Activated CD8-positive, alpha-beta memory T cell treated with anti-CD3 and anti-CD28 coated beads for 36 hours (primary cell): ENCODE measurements at regions not wholly inside any gene's neighbourhood (a gene's known extent, or its start where the extent isn't known, plus 50 kb on each side); places are given as distances from the start of the nearest gene placed in this dataset.

ENCODE experiments used
- CTCF ChIA-PET: fragments of 350-600 bp; sonication (Branson Sonifier 250); formaldehyde crosslinking; loops from one replicate; lab custom pipeline; 2021; ENCODE audit warnings: antibody characterized with exemption; lab: Charles Lee
- POLR2A ChIA-PET: fragments of 350-600 bp; sonication (Branson Sonifier 250); formaldehyde crosslinking; loops from one replicate; lab custom pipeline; 2021; ENCODE audit warnings: antibody characterized with exemption; lab: Charles Lee

DNA sequence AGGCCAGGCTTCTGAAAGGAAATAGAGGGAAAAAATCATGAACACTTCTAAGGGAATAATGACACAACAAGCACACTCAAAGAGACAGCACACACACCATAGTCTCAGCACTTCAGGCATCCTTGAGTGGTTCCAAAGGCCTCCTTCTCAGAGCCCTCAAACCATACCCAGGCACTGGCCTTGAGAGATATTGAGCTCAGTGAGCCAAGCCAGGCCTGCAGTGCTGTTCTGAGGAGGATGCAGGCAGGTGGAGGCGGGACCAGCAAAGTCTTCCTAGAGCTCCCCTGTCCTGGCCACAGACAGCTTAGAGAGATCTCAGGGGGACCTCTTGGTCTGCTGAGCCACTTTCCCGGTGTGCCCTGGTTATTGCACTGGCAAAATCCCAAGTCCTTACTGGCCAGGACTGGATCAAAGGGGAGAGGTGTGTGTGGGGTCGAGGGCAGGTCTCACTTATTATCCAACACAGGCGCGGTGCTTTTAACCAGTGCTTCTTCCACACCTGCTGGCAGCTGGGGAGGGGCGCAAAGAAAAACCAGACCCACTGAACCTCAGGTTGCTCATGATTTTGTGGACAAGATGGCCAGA, 86.8 kb upstream of the HAAO start:
- CTCF ChIA-PET: interaction anchor here (1.6 kb wide), 1 partner anchor 11 kb away, joined by 4 read pairs; no protein-coding TSS in a partner anchor
- POLR2A ChIA-PET: no interaction called here

DNA sequence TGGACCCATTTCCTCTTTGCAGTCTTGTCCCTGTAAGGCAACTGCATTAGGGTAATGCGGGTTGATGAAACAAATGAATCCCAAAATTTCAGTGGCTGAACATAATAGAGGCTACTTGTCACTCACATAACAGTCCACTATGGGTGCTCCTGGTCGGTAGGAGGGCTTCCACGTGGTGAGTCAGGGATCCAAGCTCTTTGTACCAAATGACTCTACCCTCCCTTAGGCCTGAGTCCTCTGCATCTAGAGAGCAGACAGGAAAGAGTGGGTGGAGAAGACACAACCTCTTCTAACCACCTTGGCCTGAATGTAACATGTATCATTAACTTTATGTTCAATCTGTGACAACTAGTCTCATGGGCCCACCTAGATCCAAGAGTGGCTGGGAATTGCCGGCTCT, 86.2 kb upstream of the HAAO start:
- ChIA-PET POLR2A (no interaction called here), CTCF (no interaction called here)

DNA sequence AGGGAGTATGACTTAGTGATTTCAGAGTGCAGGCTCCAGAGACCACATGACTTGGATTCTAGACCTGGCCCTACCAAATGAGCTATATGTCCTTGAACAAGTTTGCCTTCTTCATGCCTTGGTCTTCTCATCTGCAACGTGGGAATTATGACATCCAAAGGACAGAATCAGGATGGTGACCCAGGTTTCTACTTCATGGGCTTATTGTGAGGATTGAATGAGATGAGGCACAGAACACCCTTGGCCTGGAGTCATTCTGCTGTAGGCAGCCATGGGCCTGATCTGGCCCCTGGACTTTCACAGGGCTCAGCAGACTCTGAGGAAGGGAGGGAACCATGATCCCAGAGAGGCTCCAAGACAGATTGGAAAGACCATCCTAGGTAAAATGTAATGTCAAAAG, 85.6 kb upstream of the HAAO start:
- POLR2A ChIA-PET: no interaction called here
- CTCF ChIA-PET: no interaction called here

DNA sequence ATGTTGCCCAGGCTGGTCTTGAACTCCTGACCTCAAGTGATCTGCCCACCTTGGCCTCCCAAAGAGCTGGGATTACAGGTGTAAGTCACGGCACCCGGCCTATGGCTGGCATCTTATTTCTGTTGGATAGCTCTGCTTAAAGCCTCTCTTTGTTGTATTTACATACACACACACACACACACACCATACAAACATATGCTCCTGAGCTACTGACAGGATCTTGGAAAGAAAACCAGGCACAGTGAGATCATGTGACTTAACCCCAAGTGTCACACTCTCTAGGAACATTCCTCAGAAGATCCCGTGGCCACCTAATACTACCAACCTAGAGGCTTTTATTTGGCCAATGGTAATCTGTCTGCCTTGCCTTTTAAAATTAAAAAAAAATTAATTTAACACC, 85.1 kb upstream of the HAAO start:
- POLR2A ChIA-PET: no interaction called here

DNA sequence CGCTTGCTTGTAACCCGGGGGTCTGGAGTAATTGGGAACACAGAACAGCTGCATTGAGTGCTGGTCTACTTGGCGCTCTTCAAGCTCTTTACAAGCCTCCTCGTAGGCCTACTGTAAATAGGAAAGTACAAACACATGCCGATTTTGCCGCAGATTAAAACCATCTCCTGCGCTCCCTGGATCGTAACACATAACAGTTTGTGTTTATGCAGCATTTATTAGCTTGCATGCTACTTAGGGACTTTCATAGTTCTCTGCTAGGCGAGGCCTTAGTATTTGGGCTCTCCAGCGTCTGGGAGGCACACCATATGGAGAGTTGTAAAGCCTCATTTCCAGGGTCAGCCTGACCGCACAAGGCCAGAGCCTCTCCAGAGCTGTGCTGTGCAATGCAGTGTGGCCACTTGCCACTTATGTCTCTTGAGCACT, 84.0 kb upstream of the HAAO start:
- ChIA-PET CTCF (no interaction called here), POLR2A (no interaction called here)

More for the DNA sequence above, 85.1 kb upstream of the HAAO start:
- CTCF ChIA-PET: interaction anchor here (1.0 kb wide), 1 partner anchor 70 kb away, joined by 3 read pairs; no protein-coding TSS in a partner anchor

DNA sequence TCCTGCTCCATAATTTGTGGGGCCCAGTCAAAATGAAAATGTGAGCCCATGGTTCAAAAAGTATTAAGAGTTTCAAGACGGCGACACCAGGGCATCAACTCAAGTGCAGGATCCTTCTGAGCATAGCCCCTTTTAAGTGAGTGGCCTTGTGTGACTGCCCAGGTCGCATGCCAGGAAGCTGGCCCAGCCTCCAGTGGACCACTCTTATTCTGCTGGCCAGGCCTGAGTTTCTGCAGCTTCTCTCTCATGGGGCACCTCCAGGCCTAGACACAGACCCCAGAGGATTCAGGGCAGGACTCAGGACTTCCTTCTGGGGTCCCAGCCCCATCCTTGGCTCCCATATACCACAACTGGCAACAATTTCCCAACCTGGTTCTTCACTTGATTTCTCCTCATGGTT, 83.5 kb upstream of the HAAO start:
- ChIA-PET CTCF (interaction anchor here (1.1 kb wide), 1 partner anchor 27 kb away, joined by 5 read pairs; no protein-coding TSS in a partner anchor), POLR2A (no interaction called here)

DNA sequence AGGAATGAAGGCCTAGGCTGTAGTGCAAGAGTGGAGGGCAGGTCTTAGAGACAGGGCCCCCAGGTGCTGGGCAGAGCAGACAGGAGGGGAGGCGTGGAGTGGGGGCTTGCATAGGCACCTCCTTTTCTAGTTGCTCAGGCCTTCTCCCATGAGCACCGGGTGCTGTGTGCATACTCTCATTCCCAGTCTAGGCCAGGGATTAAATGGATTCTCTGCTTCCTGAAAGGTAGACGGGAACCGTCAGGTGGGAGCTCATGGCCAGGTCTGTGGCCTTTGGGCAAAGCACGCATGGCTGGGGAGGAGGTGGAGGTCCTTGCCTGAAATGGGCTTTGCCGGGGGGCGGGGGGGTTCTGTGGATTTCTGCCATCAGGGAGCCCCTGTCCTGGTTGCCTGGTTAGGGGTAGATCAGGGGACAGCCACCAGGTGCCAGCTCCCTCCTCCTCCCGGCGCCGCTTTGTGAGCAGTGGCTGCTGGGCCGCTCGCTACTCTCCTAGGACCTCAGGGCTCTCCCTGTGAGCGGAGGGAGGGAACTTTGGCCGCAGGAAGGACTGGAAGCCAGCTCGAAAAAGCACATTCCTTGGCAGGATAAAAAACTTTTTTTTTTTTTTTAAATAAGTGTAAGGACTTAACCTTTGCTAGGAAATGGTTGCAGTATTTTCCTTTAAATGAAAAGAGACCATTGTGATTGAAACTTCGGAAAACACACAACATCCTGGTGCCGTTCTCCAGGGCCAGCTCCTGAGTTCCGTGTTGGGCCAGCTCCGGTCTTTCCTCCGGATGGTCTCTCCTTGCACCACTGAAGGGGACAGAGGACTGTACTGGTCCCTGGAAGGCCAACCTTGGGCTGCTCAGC, 82.8 kb upstream of the HAAO start:
- ChIA-PET CTCF (interaction anchor here (1.1 kb wide), 1 partner anchor 27 kb away, joined by 5 read pairs; no protein-coding TSS in a partner anchor), POLR2A (no interaction called here)

DNA sequence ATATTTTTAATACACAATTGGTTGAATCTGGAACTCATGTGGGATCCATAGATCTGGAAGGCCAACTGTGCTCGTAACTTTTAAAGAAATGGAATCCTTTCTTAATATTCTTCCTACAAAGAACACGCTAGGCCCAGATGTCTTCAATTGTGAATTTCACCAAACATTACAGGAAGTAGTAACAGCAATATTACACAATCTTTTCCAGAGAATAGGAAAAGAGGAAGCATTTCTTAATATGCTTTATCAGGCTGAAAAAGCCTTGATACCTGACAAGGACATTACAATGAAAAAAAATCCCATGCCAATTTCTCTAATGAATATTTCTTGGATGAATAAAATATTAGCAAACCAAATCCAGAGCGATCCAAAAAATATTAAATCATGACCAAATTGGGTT, 80.3 kb upstream of the HAAO start:
- POLR2A ChIA-PET: no interaction called here
- CTCF ChIA-PET: no interaction called here

DNA sequence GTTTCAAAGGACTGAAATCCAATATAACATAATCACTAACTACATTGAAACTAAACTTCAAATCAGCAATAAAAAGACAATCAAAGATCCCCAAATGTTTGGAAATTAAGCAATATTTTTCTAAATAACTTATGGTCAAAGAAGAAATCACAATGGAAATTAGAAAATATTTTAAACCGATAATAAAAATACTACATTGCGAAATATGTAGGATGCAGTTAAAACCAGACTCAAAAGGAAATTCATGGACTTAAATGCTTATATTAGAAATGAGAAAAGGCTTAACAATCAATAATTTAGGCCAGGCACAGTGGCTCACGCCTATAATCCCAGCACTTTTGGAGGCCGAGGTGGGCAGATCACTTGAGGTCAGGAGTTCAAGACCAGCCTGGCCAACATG, 79.0 kb upstream of the HAAO start:
- ChIA-PET CTCF (no interaction called here), POLR2A (no interaction called here)

DNA sequence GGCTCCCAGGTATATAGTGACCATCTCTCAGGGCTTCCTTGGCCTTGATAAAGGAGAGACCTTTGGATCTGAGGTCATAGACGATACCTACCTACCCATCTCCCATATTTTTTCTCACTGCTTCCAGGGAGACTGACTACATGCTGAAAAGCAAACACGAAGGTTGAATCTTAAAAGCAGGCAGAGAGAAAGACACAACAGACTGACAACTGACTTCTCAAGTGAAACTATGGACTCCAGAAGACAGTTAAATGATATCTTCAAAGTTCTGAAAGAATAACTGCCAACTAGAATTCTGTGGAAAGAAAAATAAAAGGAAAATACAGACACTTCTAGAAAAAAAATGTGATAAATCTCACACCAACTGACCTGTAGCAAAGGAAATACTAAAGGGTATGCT, 76.5 kb upstream of the HAAO start:
- CTCF ChIA-PET: no interaction called here
- POLR2A ChIA-PET: no interaction called here

DNA sequence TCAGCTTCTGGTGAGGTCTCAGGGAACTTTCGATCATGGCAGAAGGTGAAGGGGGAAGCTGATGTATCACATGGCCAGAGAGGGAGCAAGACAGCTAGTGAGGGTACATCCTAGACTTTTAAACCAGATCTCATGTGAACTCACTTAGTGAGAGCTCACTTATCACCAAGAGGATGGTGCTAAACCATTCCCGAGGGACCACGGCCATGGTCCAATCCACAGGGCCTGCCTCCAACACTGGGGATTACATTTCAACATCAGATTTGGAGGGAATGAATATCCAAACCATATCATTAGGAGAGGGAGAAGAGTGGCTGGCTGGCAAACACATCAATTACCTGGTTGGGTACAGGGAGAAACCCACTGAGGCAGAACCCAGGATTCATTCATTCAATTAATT, 75.7 kb upstream of the HAAO start:
- CTCF ChIA-PET: no interaction called here

DNA sequence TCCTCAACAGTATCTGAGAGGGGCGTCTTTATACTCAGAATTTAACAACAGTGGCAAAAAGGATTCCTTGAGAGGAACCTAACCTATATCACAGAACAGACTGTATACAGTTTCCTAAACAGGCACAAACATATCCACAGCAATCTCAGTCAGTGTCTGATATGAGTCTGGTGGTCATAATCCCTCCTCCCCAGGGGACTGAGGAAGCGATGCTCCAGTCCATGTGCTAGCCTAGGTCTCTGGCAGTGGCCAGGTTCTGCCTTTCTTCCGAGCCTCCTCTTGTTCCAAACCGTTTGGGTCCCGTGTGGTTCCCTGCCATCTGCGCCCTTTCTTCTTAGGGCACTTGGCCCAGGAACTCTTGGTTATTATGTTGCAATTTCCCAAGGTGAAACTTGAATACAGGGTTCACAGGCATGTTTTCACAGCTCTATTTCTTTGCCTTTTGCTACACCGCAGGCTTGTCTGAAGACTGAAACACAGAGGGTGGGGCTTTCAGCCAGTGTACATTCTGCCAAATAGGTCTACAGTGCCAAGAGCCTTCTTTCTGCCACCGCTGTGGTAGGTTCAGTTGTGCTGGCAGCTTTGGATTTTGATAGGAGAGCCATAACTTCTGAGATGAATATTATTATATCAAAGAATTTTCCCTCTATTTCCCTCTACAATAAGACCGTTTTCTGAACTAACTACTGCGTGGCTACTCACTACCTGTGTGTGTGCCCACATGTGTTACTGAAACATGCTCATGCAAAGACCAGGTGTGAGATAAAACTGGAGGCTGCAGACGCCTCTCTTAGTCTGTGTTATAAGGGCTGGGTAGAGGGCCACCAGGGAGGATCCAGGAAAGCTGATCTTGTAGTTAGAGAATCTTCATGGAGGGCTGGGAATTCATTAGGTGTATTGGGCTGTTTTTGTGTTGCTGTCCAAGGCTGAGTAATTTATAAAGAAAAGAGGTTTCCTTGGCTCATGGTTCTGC, 75.0 kb upstream of the HAAO start:
- CTCF ChIA-PET: no interaction called here
- POLR2A ChIA-PET: no interaction called here

More for the DNA sequence above, 75.7 kb upstream of the HAAO start:
- POLR2A ChIA-PET: no interaction called here

DNA sequence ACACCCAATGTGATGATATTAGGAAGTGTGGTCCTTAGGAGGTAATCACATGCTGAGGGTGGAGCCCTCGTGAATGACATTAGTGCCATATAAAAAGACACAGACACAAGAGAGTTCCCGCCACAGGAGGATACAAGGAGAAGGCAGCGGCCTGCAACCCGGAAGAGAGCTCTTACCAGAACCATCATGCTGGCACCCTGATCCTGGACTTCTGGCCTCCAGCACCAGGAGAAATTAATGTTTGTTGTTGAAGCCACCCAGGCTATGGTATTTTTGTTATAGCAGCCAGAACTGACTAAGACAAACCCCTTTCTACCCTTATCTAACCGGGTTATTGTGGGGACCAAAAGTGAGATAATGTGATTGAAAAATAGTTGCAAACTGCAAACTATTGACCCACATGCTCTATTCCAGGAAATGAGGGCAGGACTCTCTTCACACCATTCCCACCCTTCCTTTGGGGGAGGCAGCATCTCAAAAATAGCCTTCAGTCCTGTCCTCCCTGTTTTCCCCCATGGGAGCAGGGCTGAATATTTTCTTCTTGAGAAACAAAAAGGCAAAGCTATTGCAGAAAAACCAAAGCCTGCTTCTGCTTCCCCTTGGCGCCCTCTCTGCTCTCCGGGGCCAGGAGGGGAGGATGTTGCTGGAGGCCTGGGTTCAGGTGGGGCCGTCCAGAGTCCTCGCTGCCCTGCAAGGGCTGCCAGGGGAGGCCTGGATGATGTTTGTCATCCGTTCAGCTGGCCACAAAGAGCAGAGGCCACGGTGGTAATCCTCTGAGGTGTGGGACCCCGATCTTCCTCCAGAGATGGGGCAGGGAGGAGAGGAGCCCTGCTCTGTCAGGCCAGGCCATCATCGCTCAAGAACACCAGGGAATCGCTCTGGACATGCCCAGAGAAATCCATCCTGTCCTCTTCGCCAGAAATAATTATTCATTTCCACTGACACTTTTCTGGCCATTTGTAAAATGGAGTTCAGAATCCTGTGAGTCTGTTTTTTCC, 73.8 kb upstream of the HAAO start:
- POLR2A ChIA-PET: no interaction called here
- CTCF ChIA-PET: interaction anchor here (0.6 kb wide), 1 partner anchor 41 kb away, joined by 4 read pairs; no protein-coding TSS in a partner anchor

DNA sequence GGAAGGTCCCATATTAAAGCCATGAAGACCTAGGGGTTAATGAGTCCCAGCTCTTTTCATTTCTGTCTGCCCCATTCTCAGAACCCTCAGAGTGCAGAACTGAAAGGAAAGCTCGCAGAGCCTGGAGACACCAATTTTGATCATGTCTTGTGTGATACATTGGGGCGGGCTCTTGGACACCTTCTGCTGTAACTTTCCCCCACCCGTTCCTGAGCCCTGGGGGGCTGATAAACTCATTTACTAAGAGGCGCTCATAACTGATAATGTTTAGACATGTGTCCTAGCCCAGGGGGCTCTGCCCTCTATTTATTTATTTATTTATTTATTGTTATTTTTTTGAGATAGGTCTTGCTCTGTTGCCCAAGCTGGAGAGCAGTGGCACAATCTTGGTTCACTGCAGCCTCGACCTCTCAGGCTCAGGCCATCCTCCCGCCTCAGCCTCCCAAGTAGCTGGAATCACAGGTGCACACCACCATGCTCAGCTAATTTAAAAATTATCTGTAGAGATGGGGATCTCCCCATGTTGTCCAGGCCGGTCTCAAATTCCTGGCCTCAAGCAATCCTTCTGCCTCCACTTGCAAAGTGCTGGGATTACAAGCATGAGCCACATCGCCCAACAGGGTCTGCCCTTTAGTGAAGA, 72.4 kb upstream of the HAAO start:
- ChIA-PET POLR2A (no interaction called here), CTCF (no interaction called here)

DNA sequence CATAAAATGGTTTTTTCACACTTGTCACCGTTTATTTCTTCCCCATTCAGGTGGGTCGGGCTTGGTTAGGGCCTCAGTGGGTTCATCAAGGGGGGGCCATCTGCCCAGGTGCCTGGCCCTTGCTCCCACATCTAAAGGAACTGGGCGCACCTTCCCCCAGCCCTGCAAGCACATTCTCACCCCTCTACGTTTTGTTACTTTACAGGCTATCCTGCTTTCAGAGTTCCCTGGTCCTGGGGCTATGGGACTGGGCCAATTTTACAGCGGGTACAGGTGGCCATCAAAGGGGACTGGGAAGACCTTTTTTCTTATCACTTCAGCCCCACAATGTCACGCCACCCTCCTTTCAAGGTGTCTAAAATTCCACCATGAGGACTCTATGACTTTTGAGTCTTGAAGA, 71.8 kb upstream of the HAAO start:
- CTCF ChIA-PET: interaction anchor here (0.6 kb wide), 1 partner anchor 64 kb away, joined by 3 read pairs; no protein-coding TSS in a partner anchor

DNA sequence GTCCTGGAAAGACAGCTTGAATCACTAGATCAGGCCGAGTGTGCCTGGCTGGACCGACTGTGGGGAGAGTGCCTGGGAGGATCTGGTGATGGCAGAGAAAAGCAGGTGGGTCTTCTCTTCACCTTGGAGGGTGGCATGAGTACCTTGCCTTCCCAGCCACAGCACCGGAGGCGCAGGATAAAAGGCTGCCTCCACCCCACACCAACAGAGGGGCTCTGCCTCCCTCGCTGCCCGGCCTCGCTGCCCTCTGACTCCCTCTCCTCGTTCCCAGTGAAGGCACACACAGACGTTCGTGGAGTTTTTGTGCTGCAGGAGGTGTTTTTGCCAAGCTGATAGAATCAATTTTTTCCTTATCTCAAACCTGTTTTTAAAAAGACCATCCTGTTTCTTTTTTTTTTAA, 71.4 kb upstream of the HAAO start:
- ChIA-PET CTCF (interaction anchor here (0.6 kb wide), 1 partner anchor 64 kb away, joined by 3 read pairs; no protein-coding TSS in a partner anchor), POLR2A (no interaction called here)

More for the DNA sequence above, 71.8 kb upstream of the HAAO start:
- POLR2A ChIA-PET: no interaction called here

DNA sequence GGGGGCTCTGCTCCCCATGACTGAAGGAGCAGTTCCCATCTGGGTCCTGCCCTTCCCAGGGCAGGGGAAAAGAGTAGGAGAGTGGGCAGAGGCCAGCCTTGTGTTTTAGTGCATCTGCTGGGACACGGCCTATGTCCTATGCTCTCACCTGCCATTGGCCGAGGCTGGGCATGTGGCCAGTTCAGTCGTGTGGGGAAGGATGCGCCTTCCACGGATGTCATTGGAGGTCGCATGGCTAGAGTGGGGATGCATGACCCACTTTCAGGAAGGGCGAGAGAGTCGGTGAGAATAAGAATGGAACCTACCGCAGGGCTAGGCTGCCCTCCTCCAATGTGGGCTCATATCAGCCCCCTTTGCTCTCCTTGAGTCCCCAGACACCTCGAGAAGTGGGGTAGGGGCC, 70.9 kb upstream of the HAAO start:
- ChIA-PET POLR2A (no interaction called here), CTCF (no interaction called here)

DNA sequence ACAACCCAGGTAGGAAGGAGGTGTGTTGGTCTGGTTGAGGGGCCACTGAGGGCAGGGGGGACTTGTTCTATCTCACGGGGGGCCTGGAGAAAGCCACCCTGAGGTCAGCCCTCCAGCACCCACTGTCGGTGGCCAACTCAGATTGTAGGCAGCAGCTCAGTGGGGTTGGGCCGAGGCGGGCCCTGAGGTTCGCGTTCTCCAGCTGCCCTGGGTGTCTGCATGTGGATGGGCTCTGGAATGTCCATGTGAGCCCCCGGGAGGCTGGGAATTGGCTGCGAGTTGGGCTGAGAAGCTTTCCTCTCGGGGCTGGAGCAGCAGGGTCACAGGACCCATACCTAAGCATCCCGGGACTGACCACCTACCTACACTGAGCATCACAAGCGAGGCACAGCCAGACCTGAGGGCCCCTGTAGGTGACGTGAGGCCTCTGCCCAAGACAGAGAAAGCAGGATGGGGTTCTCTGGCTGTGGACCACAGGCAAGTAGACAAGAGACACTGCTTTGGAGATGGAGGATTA, 70.3 kb upstream of the HAAO start:
- ChIA-PET CTCF (no interaction called here), POLR2A (no interaction called here)
